Stimulated activated CD8-positive, alpha-beta memory T cell treated with anti-CD3 and anti-CD28 coated beads, Interleukin-7, amount 100 ng/mL, for 24 hours (primary cell): ENCODE measurements at regions not wholly inside any gene's neighbourhood (a gene's known extent, or its start where the extent isn't known, plus 50 kb on each side); places are given as distances from the start of the nearest gene placed in this dataset.

ENCODE experiments used
- DNase-seq: peaks from one replicate; pipeline ENCODE4 v3.0.0-alpha.2; 2020; ENCODE audit warnings: low read depth

GRCh38 chr21:43302769-43303168, 124.2 kb downstream of the SIK1 start:
- DNase-seq: no peak

- no peak for DNase-seq
These were observed 124.8 kb downstream of the SIK1 start for GRCh38 chr21:43302062-43302700.

- DNase-seq: no peak
These were observed 125.4 kb downstream of the SIK1 start for GRCh38 chr21:43301409-43302061.

GRCh38 chr21:43300496-43301408, 126.2 kb downstream of the SIK1 start:
- no peak for DNase-seq

- DNase-seq: no peak
These were observed 127.3 kb downstream of the SIK1 start for GRCh38 chr21:43299441-43300277.

- DNase-seq: no peak
These were observed 128.1 kb downstream of the SIK1 start for GRCh38 chr21:43298546-43299440.

- no peak for DNase-seq
These were observed 128.9 kb downstream of the SIK1 start for GRCh38 chr21:43297989-43298388.

GRCh38 chr21:43297391-43297981, 128.7 kb downstream of the CRYAA start:
- no peak for DNase-seq

GRCh38 chr21:43295066-43295958, 126.5 kb downstream of the CRYAA start:
- no peak for DNase-seq

GRCh38 chr21:43294194-43294902, 125.5 kb downstream of the CRYAA start:
- no peak for DNase-seq

- DNase-seq: no peak
These were observed 124.0 kb downstream of the CRYAA start for GRCh38 chr21:43292866-43293142.

- no peak for DNase-seq
These were observed 123.4 kb downstream of the CRYAA start for GRCh38 chr21:43292041-43292865.

GRCh38 chr21:43291347-43291950, 122.6 kb downstream of the CRYAA start:
- DNase-seq: no peak

- DNase-seq: no peak
These were observed 121.9 kb downstream of the CRYAA start for GRCh38 chr21:43290421-43291346.

- DNase-seq: no peak
These were observed 121.2 kb downstream of the CRYAA start for GRCh38 chr21:43289966-43290365.

- DNase-seq: no peak
These were observed 120.6 kb downstream of the CRYAA start for GRCh38 chr21:43289442-43289841.
